Fibroblast of peridontal ligament (primary cell): ENCODE measurements at regions not wholly inside any gene's neighbourhood (a gene's known extent, or its start where the extent isn't known, plus 50 kb on each side); places are given as distances from the start of the nearest gene placed in this dataset.
A peak's percentile ranks its signal among the peaks of the same experiment; 100 is the strongest.
"Not testable (repeated sequence)": the region's sequence is repeated elsewhere in the genome, so short reads cannot be mapped to it uniquely, and the experiment has no call there.

Experiments
- DNase-seq: peaks from one replicate; pipeline ENCODE4 v3.0.0-alpha.2; 2010; ENCODE audit errors: extremely low read depth

GRCh38 chr4:188735082-188735481 lies 595.8 kb downstream of the TRIML1 start:
- no peak for DNase-seq

- DNase-seq: no peak
These were observed 598.2 kb downstream of the TRIML1 start for GRCh38 chr4:188737251-188738002.

GRCh38 chr4:188738290-188738689 lies 599.0 kb downstream of the TRIML1 start:
- DNase-seq: not testable (repeated sequence)

- DNase-seq: not testable (repeated sequence)
These were observed 600.9 kb downstream of the TRIML1 start for GRCh38 chr4:188740172-188740571.

- DNase-seq: not testable (repeated sequence)
These were observed 601.5 kb downstream of the TRIML1 start for GRCh38 chr4:188740791-188741190.

- no peak for DNase-seq
These were observed 615.2 kb downstream of the TRIML1 start for GRCh38 chr4:188754372-188755002.

- DNase-seq: no peak
These were observed 628.3 kb downstream of the TRIML1 start for GRCh38 chr4:188767496-188767895.

GRCh38 chr4:188778905-188779304 lies 639.7 kb downstream of the TRIML1 start:
- DNase-seq: peak; percentile 42

GRCh38 chr4:188779581-188779980 lies 640.3 kb downstream of the TRIML1 start:
- peak; percentile 35 for DNase-seq

GRCh38 chr4:188780028-188780427 lies 640.8 kb downstream of the TRIML1 start:
- DNase-seq: peak; percentile 30

- no peak for DNase-seq
These were observed 641.4 kb downstream of the TRIML1 start for GRCh38 chr4:188780686-188781085.

- DNase-seq: peak; percentile 13
These were observed 642.4 kb downstream of the TRIML1 start for GRCh38 chr4:188781655-188782054.

GRCh38 chr4:188783175-188783574 lies 643.9 kb downstream of the TRIML1 start:
- no peak for DNase-seq

- DNase-seq: peak; percentile 93
These were observed 644.4 kb downstream of the TRIML1 start for GRCh38 chr4:188783606-188784160.

GRCh38 chr4:188796600-188796999 lies 657.4 kb downstream of the TRIML1 start:
- DNase-seq: not testable (repeated sequence)

GRCh38 chr4:188797011-188797410 lies 657.8 kb downstream of the TRIML1 start:
- not testable (repeated sequence) for DNase-seq

- no peak for DNase-seq
These were observed 665.6 kb downstream of the TRIML1 start for GRCh38 chr4:188804861-188805260.

- no peak for DNase-seq
These were observed 671.9 kb downstream of the TRIML1 start for GRCh38 chr4:188811121-188811520.

GRCh38 chr4:188812644-188813043 lies 673.4 kb downstream of the TRIML1 start:
- DNase-seq: no peak

- no peak for DNase-seq
These were observed 679.1 kb downstream of the TRIML1 start for GRCh38 chr4:188818300-188818699.

- DNase-seq: no peak
These were observed 680.0 kb downstream of the TRIML1 start for GRCh38 chr4:188819233-188819632.

- DNase-seq: no peak
These were observed 682.3 kb downstream of the TRIML1 start for GRCh38 chr4:188821500-188821899.

GRCh38 chr4:188822698-188823097 lies 683.5 kb downstream of the TRIML1 start:
- no peak for DNase-seq
